H4 (cell line): ENCODE measurements at regions not wholly inside any gene's neighbourhood (a gene's known extent, or its start where the extent isn't known, plus 50 kb on each side); places are given as distances from the start of the nearest gene placed in this dataset.
"Not testable (repeated sequence)": the region's sequence is repeated elsewhere in the genome, so short reads cannot be mapped to it uniquely, and the experiment has no call there.

ENCODE experiments used
- DNase-seq: peaks from one replicate; pipeline ENCODE4 v3.0.0-alpha.2; 2015; ENCODE audit warnings: low spot score

DNA sequence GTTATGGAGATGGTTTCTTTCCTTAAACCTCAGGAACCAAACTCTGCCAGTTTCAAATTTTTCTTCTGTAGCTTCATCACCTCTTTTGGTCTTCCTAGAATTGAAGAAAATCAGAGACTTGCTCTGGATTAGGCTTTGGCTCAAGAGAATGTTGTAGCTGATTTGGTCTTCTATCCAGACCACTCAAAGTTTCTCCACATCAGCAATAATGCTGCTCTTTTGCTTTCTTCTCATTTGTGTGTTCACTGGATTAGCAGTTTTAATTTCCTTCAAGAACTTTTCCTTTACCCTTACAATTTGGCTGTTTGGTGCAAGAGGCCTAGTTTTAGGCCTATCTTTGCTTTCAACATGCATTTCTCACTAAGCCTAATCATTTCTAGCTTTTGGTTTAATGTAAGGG lies 78.1 kb upstream of the PLCB4 start:
- DNase-seq, result no peak

DNA sequence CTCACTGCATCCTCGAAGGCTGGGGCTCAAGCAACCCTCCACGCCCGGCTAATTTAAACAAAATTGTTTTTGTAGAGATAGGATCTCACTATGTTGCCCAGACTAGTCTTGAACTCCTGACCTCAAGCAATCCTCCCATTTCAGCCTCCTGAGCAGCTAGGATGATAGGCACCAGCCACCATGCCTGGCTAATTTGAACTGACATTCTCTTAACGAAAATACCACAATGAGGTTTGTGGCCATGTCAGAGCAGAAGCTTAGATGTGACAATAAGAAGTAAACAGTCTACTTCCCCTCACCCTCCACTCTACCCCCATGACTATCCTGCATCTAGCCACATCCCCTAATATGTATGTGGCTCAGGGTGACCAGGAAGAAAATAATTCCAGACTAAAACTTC lies 74.8 kb upstream of the PLCB4 start:
- no peak for DNase-seq

DNA sequence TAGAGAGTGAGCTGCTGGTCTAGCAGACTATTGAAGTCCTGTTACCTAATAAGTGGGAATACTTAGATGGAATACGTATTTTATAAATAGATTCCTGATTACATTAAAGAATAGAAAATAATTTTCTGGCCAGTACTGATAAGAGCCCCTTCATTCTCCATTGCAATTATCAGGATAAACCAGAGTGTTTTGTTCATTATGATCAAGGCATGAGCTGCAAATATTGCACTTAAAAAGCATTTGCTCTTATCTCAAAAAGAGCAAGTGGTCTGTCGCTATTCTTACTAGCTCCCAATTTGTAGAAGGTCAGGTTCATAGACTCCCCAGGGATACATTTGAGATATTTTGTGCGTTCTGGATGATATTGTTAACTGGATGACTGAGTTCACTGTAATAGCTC lies 73.1 kb upstream of the PLCB4 start:
- DNase-seq, result no peak

DNA sequence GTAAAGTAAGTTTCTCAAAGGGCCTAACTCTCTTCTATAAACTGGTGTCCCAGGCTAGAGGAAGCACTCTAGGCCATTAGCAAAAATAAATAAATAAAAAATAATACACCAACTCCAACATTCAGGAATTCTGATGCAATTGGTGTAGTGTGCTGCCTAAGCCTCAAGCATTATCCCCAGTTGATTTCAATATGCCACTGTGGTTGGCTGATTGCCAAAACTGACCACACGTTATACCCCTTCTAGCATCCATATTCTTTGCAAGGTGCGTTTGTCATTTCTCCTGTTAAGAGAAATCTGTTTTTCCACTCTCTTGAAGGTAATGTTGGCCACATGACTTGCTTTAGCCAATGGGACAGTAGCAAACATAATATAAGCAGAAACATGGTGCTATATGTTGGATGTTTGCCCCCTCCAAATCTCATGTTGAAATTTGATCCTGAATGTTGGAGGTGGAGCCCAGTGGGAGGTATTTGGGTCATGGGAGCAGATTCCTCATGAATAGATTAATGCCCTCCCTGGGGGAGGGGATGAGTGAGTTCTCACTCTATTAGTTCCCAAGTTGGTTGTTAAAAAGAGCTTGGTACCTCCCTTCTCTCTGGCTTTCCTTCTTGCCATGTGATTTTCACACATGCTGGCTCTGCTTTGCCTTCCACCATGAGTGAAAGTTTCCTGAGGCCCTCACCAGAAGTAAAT lies 71.9 kb upstream of the PLCB4 start:
- no peak for DNase-seq

DNA sequence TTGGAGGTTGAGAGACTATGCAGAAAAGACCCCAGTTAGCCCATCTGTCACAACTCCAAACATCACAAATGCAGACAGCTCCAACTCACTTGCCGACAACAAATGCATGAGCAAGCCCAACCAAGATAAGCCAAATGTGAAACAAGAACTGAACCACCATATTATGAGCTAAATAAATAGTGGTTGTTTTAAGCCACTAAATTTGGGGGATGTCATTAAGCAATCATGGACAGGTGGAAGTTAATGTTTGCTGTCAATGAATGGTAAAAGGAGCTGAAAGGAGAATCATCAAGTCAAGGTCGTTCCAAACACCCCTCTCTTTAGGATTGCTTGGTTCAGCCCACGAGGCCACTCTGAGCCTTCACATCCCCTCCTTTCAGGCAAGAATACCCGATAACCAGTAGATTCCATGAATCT lies 71.2 kb upstream of the PLCB4 start:
- DNase-seq, result no peak

DNA sequence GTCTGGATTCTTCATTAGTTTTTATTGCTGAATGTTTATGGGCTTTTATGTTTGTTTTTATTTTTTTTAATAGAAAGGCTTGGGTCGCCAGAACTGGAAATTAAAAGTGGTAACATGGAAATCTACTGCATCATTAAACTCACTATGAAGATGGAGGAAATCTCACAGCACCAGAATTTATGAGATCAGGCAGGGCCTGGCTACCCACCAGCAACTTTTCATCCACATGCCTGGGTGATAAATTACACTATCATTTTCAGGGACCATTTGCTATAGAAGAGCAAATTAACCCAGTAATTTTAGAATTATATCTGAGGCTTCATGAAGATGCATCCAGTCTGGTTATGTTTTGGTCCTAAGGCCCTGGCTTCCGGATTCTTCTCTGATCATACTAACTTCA lies 57.8 kb upstream of the PLCB4 start:
- no peak for DNase-seq

DNA sequence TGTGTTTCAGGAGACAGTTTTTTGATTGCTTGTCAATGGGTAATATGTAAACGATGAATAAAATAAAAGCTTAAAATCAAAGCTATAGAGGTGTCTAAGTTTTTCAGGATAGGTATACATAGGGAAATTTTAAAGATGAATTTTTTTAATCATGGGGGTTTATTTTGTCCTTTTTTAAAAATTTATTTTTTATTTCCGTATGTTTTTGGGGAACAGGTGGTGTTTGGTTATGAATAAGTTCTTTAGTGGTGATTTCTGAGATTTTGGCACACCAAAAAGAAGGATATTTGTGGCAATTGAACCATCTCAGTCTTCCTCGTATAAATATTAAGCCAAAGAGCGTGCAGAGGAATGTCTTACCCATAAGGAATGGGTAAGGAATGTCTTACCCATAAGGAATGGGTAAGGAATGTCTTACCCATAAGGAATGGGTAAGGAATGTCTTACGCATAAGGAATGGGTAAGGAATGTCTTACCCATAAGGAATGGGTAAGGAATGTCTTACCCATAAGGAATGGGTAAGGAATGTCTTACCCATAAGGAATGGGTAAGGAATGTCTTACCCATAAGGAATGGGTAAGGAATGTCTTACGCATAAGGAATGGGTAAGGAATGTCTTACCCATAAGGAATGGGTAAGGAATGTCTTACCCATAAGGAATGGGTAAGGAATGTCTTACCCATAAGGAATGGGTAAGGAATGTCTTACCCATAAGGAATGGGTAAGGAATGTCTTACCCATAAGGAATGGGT lies 53.5 kb upstream of the PLCB4 start:
- not testable (repeated sequence) for DNase-seq

DNA sequence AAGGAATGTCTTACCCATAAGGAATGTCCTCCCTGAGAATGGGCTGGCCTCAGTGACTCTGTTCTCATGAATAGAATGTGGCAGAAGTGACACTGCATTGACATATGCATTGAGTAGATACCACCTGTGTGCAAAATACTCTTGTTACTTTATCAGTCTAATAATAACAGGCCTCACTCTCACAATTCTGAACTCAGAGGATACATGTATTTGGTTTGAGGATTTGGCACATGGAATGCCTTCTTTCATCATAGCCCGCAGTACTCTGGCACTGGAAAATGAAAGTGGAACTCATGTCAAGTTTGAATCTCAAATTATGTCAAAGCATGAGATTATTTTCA lies 52.9 kb upstream of the PLCB4 start:
- DNase-seq, result peak; percentile 44

DNA sequence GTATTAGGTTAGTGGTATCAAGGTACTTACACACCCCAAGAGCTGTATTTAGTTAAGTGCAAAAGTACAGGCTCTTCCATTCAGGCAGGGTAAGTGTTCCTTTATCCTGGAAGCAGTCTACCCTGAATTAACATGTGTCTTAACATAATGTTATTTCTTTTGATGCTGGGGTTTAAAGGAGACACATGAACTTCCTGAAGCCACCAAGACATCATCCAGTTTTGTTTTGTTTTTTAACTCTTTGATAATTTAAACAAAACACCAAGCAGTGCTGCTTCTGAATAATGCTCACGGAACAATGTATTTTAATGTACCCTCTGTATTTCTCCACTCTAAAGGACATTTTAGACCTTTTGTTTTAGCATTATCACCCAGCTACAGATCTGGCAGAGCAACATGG lies 50.5 kb upstream of the PLCB4 start:
- no peak for DNase-seq
